Mucosa of descending colon (tissue), 3 donors: ENCODE measurements at regions not wholly inside any gene's neighbourhood (a gene's known extent, or its start where the extent isn't known, plus 50 kb on each side); places are given as distances from the start of the nearest gene placed in this dataset.
A peak's percentile ranks its signal among the peaks of the same experiment; 100 is the strongest.

Source experiments
- ATAC-seq: fragments of 200-7000 bp; cut with Tn5 transposase; one replicate; pipeline ENCODE4 v1.9.1; 2020; ENCODE audit warnings: mild to moderate bottlenecking, moderate library complexity
- DNase-seq, 3 donors: peaks; one replicate each; pipeline ENCODE4 v3.0.0-alpha.2; 2020
- H3K36me3 ChIP-seq: fragments of 200-600 bp; one replicate; pipeline ENCODE4 v1.8.0; 2021; ENCODE audit warnings: low read depth, mild to moderate bottlenecking
- H3K4me1 ChIP-seq: fragments of 200-600 bp; one replicate; pipeline ENCODE4 v1.8.0; 2021; ENCODE audit warnings: low read depth, mild to moderate bottlenecking
- H3K4me3 ChIP-seq: fragments of 200-600 bp; one replicate; pipeline ENCODE4 v1.8.0; 2021; ENCODE audit warnings: mild to moderate bottlenecking
- H3K9me3 ChIP-seq: fragments of 200-600 bp; one replicate; pipeline ENCODE4 v1.8.0; 2021; ENCODE audit warnings: mild to moderate bottlenecking
- CTCF ChIP-seq: fragments of 200-600 bp; IDR thresholded peaks from one replicate; pipeline ENCODE4 v1.8.0; 2022; ENCODE audit warnings: antibody characterized with exemption, mild to moderate bottlenecking
- intact Hi-C, 2 donors: fragments of 100-400 bp; cut with DNase I in 1 of 2; cut with micrococcal nuclease in 1 of 2; formaldehyde crosslinking; loops; one replicate each; pipeline versions ENCODE4 v1.11.0 to v1.11.1; 2022; cut with DNase I, micrococcal nuclease
- donor health status: DM: no; HTN: no; CAD: no; lungs with moderate emphysema.
- donor health status: DM: no; HTN: no; CAD: no.
- donor health status: DM: no; HTN: yes; CAD: no.

- Histone ChIP-seq H3K4me3 (no peak overlapping the region), H3K9me3 (no peaks in the 10 kb centered on the region), H3K4me1 (no peaks in the 10 kb centered on the region), H3K36me3 (no peaks in the 10 kb centered on the region)
- intact Hi-C loops, result no loop called here
- ATAC-seq (peak; percentile 8), DNase-seq (no peak)
- TF ChIP-seq CTCF, result no peak
Observed at GRCh38 chr10:4051641-4052151, 266.7 kb upstream of the KLF6 start.

GRCh38 chr10:4051011-4051640 is 266.1 kb upstream of the KLF6 start:
- DNase-seq (peak in 1 of 3 donors; percentile 41), ATAC-seq (peak; percentile 79)
- Histone ChIP-seq H3K4me3 (no peak overlapping the region), H3K9me3 (no peaks in the 10 kb centered on the region), H3K4me1 (no peaks in the 10 kb centered on the region), H3K36me3 (no peaks in the 10 kb centered on the region)
- TF ChIP-seq CTCF, result no peak
- intact Hi-C loops, result no loop called here

- Histone ChIP-seq H3K4me1 (no peaks in the 10 kb centered on the region), H3K4me3 (no peak overlapping the region), H3K9me3 (no peaks in the 10 kb centered on the region), H3K36me3 (no peaks in the 10 kb centered on the region)
- no peak for DNase-seq
- intact Hi-C loops, result no loop called here
- ATAC-seq, result no peak
- no peak for TF ChIP-seq CTCF
Observed at GRCh38 chr10:4050061-4050460, 265.1 kb upstream of the KLF6 start.

- Histone ChIP-seq H3K9me3 (no peaks in the 10 kb centered on the region), H3K4me3 (no peak overlapping the region), H3K36me3 (no peaks in the 10 kb centered on the region), H3K4me1 (no peaks in the 10 kb centered on the region)
- TF ChIP-seq CTCF, result no peak
- ATAC-seq (no peak), DNase-seq (no peak)
- intact Hi-C loops, result no loop called here
Observed at GRCh38 chr10:4049348-4049747, 264.3 kb upstream of the KLF6 start.

GRCh38 chr10:4048236-4048864 is 263.3 kb upstream of the KLF6 start:
- DNase-seq, result no peak
- no peak overlapping the region for H3K4me3 ChIP-seq
- H3K9me3 ChIP-seq, result no peaks in the 10 kb centered on the region
- no peaks in the 10 kb centered on the region for H3K4me1 ChIP-seq
- no peak for TF ChIP-seq CTCF
- ATAC-seq, result no peak
- H3K36me3 ChIP-seq, result no peaks in the 10 kb centered on the region
- intact Hi-C loops, result no loop called here
